Fibroblast of skin of right quadriceps (primary cell): ENCODE measurements at regions not wholly inside any gene's neighbourhood (a gene's known extent, or its start where the extent isn't known, plus 50 kb on each side); places are given as distances from the start of the nearest gene placed in this dataset.

Experiments
- DNase-seq: peaks from one replicate; pipeline ENCODE4 v3.0.0-alpha.2; 2013

DNA sequence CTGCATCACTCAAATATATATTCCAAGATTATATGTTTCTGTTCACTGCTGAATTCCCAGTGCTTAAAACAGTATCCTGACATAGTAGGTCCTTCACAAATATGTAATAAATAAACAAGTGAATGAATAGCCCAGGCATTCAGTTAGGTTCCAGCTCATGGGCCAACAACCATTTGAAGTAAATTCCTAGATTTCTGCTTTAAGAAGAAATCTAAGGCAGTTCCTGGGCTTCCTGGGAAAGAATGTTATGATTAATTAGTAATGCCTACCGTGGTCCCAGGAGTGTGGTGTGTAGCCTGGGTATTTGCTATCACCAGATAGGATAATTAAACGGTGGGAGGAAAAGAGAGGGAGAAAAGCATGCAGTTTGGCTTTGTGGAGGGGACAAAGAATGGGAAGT, 576.8 kb downstream of the SOX6 start:
- no peak for DNase-seq

DNA sequence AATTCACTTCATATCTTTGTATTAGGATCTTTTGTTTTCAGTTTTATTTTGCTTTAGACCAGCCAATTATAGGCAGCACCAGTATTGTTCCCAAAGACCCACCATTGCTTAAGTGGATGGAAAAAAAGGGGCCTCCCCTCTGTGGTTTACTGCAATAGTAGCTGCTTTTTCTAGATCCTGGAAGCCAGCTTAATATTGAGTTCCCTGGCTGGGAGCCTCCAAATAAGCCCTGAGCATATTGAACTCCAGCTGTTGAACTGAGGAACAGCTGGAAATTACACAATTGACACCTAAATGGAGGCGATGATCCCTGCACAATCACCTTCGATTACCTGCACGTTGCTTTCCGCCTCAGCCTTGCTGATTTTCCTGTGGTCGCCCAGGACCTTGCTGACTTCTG, 576.0 kb downstream of the SOX6 start:
- DNase-seq, result no peak

DNA sequence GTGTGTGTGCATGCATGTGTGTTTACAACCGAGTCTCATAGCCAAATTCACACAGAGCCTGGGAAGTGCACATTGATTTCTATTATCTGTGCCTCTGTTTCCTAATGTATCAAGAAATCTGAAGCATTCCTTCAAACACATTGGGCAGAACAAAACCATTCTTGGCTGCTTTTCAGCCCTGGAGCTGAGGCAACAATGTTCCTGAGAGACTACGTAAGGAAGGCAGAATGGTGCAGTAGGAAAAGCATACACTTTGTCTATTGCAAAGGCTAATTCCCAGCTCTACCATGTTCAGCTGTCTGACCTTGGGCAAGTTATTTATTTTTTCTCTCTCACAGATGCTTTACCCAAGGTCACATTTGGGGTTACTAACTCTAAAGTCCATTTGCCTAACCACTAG, 575.5 kb downstream of the SOX6 start:
- no peak for DNase-seq

DNA sequence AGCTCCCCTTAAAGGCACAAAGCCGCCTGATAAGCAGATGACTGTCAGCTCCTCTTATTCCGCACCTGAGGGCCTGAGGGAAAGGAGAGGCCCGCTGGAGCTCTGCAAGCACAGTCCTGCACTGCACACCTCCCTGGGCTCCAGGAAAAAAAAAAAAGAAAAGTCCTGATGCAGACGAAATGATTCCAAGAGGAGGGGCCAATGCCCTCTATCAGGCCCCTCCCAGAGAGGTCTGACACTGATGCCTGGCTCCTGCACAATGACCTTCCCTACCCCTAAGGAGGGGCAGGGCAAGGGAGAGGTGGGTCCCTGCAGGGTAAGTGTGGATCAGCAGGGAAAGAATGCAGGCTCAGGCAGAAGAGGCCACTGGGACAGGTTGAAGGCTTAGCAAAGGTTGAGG, 572.7 kb downstream of the SOX6 start:
- no peak for DNase-seq

DNA sequence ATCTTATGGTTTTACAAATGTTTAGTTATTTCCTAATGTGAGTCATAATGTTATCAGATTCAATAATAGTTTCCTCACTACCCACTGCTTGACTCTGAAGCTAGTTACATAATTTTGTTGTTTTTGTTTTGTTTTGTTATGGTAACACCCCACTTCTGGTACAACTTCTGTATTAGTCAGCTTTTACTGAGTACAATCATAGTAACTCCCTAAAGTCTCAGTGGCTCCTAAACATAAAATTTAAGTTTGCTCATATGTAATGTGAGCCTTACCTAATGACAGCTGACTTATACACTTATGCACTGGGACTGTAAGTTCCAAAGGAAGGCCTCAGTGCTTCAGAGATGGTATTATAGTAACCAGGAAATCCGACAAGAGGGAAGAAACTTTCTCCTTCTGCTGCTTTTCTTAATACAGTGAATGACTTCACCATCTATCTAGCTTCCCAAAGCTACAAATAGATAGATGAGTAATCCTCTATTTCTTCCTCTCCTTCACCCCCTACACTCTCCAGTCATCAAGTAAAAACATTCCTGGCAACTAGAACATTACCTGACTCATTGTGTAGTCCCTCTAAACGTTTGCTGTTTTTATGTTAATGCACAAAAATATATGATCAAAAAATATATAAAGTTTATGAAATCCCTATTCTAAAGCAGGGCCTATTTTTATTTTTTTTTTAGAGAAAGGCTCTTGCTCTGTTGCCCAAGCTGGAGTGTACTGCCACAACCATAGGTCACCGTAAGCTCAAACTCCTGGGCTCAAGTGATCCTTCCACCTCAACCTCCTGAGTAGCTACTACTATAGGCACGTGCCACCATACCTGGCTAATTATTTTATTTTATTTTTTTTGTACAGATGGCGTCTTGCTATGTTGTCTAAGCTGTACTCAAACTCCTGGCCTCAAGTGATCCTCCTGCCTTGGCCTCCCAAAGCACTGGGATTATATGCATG, 563.0 kb downstream of the SOX6 start:
- peak; percentile 87 for DNase-seq

DNA sequence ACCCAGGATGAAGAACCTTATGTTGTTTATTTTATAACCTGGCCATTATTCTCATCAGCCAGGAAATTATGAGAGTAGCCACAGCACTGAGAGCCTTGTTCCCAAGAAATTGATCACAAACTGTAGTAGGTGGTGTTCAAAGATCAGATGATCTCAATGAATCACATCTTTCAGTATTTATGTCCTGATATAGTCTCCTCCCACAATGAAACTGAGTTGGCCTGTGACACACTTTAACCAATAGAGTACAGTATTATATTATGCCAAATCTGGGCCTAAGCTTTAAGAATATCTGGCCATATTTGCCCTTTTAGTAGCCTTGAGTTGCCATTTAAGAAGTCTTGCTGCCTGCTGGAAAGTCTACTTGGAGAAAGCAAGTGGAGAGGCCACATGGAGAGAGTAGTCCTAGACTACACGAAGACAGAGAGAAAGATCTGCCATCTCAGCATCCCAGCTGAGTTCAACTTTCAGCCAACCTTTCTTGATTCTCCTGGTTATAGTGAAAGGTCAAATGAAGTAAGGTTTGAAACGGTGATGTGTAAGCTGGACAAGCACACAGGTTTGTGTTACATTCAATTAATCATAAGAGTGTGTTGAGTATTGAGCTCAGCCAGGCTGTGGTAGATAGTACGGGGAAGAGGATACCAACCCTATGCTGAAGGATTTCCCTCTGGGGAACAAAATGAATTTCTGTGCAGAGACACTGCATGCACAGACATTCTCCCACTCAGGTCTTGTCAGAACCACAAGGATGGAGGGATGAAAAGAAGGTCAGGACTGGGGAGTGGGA, 561.8 kb downstream of the SOX6 start:
- no peak for DNase-seq

DNA sequence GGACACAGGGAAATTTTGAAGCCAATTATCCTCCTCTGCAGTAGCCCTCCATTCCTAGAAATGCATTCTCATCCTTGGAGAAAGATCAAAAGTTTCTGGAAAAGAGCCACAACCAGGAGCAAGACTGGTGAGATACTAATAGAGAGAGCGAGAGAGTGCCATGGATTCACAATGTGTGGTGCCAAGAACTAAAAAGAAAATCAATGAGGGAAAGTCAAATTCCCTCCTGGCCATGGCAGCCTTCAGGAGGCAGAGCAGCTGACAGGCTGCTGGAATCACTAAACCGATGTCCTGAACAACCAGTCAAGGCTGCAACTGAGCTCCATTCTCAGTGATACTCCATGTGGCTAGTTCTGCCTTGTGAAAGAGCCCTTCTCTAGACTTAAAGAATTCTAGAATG, 561.0 kb downstream of the SOX6 start:
- no peak for DNase-seq

DNA sequence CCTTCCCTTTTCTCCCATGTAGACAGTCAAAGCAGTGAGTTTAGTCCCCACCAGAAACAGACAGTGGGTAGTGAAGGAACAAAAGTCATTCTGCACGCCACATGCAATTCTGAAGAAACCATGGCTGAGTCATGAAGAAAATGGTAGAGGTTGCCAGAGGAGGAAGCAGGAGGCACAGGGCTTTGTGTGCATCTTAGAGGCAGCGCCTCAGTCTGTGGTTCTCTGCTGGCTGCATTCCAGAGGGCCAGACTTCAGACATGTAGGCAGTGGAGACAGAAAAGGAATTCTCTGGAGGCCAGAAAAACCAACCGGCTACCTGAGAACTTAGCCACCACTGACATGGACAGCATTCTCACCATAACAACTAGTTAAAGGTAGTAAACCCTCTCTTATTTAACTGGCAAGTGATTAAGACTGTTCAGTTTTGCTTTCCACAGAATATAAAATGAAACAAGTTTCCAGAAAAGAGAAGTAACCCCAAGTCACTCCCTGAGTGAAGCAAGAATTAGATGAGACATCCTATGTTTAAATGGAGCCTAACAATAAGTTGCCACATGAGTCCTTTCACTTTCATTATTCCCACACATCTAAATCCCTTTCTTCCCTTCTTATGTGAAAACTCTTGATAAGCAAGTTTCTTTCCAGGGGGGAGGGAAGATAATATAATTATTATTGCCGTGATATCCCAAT, 556.1 kb downstream of the SOX6 start:
- DNase-seq, result peak; percentile 87

DNA sequence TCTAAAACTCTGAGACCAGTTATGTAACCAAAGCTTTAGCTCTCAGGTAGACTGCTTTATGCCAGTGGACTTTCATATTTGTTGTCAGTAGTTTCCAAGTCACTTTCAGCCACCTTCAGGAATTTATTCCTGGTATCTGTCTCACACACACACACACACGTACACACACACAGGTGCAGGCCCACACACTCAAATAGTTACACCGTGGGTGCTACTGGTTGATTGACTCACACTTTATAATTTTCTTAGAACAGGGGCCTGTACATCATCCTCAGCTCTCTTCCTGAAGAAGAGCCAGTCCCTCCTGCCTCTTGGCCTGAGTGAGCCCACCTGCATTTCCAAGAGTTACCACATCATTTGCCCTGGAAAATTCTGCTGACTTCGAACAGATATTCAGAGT, 555.2 kb downstream of the SOX6 start:
- no peak for DNase-seq

DNA sequence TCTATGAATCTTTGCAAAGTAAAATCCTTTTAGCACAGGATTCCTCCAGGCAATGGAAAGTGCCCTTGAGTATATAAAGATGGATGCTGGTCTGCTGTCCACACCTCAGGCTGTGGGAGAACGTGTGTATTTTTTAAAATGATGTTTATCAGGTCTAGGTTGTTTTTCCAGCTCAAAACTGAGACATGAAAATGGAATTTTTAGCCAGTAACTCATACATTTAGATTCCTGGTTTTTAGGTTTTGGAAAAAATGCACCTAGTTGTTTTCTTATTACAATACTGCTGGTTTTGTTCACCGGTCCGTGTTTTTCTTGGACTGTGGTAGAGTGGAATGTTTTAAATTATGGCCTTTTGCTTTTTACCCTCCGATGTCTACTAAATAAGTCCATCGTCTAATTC, 554.7 kb downstream of the SOX6 start:
- peak; percentile 24 for DNase-seq

DNA sequence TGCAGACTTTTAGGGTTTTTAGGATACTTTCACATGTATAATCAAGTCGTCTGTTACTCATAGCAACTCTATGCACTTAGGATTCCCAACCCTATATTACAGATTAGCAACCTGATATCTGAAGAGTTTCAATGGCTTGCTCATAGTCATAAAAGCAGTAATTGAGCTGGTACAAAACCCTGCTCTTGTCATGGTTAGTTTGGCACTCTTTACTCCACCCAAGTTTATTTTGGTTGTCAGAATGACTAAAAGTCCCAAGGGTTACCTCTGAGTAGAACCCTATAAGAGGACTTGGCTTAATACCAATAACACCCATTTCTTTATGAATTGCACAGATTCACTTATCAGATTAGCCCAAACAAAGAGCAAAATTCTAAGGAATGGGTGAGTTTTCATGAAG, 550.6 kb downstream of the SOX6 start:
- no peak for DNase-seq

DNA sequence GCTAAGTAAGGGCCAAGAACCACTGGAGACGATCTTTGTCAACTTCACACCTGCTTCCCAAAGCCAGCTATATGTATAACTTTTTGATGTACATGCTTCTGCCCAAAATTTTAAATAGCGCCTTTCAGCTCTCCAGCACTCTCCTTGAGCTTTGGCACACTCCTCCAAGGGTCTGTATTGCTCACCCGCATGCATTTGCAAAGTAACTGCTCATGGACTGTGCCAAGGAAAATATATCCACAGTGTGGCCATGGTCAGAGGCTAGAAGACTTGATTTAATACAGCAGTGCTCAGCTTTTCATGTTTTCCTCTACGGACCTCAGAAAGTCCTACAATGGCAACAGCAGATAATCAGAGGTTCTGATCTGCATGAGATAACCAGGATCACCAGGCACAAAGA, 550.1 kb downstream of the SOX6 start:
- no peak for DNase-seq

DNA sequence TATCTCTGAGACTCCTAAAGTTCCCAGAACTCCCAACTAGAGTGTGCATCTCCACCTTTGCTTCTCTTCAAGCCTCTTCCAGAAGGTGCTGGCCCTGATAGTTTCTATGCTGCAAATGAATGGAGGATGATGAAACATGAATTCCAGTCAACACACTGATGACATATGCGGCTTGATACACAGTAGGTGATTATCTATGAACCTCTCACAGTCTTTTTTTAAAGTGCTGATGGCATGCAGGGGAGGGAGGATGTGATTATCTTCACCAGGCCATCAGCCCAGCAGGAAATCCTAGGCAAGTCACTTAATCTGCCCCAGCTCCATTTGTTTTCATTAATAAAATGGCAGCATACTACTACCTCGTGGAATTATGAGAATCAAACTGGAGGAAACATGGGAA, 548.5 kb downstream of the SOX6 start:
- DNase-seq, result no peak

DNA sequence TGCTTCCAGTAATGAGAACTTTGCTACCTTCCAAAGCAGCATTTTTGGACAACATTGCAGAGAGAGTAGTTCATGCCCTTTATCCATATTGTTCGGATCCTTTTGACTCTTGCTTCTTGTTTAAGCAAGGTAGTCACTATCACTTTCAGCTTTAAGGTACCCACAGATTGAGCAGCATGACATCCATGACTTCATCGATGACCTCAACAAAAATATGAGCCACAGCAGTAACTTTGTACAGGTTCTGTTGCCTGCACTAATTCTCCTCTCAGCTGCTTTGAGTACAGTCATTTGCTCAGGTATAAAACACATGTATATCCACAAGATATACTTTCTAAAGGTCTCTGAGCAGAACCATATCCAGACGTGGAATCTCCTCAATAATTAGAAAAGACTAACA, 546.3 kb downstream of the SOX6 start:
- no peak for DNase-seq

DNA sequence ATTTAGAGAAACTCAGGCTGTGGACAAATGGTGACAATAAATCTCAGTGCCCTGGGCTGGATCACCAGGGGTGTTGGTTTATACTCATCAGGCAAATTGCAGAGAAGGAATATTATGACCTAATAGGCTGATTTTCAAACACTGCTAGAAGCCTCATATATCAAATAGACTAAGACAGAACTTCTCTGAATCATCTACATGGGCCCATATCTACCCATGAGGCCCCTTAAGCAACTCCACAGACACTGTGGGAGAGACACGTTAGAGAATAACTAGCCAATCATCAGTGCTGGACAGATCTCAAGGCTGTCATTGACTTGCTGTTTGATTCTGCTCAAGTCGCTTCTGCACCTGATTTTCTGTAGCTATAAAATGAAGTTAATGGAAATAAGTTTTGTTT, 545.8 kb downstream of the SOX6 start:
- no peak for DNase-seq

DNA sequence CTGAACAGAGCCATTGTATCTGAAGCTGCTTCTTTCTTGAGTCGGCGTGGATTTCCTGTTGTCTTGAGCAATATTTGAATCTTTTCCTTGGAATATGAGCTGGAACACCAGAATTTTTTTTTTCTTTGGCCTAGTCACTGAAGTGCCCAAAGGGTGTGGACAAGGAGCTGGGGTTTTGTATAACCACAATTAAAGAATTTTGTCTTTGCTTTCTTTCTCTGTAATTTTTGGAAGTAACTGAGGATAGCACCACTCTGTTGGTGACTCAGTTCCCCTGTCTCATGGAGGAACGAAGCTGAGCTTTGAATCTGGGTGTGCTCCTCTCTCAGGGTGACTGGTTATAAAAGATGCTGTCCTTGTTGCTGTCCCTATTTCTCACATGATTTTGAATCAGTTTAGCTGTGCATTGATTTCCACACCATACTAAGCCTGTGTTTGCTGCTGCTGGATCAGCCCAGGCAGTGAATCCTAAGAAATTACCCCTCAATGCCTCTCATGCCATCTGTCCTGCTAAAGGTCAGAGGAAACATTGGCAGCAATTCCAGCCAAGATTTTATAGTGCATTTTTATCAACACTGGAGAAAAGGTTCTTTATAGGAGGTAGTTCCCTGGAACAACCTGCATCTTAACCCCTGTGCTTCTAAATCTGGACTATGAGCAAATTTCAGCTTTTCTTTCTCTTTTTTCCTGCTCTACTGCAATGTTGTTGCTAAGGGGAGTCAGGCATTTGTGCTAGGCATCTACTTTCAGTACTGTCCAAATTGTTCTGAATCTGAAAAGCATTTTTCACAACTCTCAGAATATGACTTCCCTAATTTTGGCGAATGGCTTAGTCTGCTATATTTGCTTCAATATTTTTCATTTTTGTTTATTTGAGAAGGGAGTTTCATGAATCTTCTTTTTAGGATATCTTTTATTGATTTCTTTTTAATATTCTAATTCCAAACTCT, 540.8 kb downstream of the SOX6 start:
- no peak for DNase-seq

DNA sequence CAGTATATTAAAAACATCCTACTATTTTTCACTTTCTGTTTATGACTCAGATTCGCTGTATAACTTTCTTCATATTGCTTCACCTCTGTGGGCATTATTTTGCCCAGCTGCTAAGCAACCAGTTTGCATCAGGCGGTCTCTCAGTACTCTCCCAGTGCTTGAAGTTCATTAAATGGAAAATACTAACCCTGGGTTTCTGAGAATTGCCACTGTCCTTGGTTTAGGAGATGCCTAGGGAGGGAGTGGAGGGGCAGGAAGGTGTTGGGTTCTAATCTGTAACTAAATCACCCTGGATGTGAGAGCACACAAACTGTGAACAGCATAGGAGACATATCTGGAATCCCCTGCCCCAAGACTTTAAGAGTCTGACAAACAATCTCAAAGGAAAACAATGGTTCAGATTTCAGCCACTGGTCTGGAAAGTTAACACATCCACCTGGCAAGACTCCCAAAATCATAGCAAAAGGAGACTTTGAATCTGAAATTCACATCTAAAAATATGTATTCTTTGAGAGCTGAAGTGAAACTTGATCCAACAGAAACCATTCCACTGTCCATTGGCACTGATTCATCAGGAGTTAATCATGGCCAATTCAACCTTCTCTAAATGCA, 540.0 kb downstream of the SOX6 start:
- DNase-seq, result peak; percentile 84

DNA sequence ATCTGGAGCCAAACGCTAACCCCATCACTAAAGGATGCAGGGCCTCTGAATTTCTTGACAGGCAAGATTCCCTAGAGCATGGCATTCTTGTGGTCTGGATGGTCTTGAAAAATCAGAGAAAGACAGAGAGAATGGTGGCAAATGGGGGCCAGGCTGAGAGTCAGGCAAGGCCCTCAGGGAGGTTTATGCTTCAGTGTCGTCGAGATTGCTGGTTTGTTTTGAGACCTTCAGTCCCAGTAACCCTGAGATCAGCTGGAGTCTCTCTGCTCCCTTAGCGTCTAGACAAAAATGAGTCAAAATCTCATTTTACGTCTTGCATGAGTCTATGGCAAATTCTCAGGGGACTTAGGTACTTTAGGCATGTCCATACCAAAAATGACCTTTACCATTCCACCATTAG, 539.3 kb downstream of the SOX6 start:
- no peak for DNase-seq

DNA sequence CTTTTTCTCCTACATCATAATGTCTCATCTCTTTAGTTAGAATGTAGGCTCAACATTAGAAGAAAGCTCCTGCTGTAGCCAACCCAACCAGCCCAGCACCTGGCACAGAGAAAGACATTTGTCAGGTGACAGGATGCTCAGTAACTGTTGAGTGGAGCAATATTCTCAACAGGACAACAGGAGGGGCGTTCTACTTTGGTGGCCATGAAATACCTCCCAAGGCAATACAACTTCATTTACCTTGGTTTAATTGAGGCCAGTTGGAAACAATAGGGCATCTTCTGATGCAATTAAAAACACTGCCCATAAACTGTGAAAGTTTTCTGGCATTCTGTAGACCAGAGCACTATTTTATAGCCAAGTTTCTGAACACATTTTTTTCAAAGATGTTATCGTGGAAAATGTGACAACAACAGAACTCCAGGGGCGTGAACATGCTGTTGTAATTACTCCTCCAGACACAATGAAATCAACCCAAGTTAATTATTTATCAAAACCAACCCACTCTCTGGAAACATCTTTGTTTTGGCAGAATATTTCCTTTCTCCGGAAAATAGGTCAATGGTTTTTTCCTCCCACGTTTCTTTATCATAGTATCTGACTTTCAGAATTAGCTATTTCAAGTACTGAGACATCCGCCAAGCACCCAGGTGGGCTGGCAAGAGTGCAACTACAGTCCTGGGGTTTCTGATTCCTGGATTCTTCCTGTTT, 538.1 kb downstream of the SOX6 start:
- no peak for DNase-seq

DNA sequence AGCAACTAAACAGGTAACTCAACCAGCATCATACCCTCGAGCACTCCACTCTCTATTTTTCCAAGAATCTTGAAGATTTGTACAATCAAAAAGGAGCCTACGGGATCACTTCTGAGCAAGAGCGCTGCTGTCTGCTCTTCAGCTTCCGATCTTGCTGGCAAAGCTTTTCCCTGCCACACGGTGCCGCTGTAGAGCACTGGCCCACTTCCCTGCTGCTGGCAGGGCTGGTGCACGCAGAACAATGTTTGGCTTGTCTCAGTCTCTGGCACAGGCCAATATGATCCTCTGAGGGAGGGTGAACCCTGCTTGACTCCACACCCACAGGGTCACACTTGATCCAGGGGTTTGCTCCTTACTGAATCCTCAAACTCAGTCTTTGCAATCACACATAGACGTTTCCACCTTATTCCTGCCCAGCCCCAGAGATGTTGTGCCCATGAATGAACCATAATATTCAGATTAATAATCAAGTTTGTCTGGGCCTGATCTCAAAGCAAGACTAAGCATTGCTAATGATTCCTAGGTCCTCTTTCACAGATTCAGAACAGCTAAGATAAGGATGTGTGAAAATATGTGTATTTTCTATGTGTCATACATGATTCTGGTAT, 536.6 kb downstream of the SOX6 start:
- no peak for DNase-seq

DNA sequence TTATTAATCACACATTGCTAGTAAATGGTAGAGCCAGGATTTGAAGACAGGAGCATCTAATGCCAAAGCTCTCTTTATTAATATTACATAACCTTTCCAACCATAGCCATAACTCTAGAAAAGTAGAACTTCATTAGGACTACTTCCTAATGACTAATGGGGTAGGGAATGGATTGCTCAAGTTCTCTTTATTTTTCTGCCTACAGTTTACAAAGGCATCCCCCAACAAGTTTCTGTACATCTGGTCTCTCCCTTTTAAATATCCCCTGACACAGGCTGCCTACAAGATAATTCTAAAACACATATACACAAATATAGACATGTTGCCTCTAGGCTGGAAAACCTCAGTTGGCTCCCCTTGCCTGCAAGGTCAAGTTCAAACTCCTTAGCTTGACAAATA, 534.9 kb downstream of the SOX6 start:
- no peak for DNase-seq
